HEK293 (cell line): ENCODE measurements at regions not wholly inside any gene's neighbourhood (a gene's known extent, or its start where the extent isn't known, plus 50 kb on each side); places are given as distances from the start of the nearest gene placed in this dataset.

Experiments
- CTCF ChIA-PET: fragments of 350-600 bp; formaldehyde crosslinking; extraction: SDS; loops from one replicate; lab custom pipeline; 2021; ENCODE audit warnings: antibody characterized with exemption; lab: Yijun Ruan, JAX
- POLR2A ChIA-PET: fragments of 300-600 bp; formaldehyde crosslinking; extraction: SDS; loops from one replicate; lab custom pipeline; 2020; ENCODE audit warnings: antibody characterized with exemption, inconsistent platforms; lab: Yijun Ruan, JAX
- H3K27ac ChIP-seq: fragments of 200-500 bp; sonication (Bioruptor generic); 2 replicates; pipeline ENCODE4 v1.5.1; 2014; ENCODE audit warnings: low read depth, low read length, control low read depth, inconsistent platforms; ENCODE audit errors: extremely low read depth
- H3K36me3 ChIP-seq, 2 experiments: fragments of 200-500 bp in 1 of 2; sonication (Bioruptor generic) in 1 of 2; 1 replicate in 1 of 2; 2 replicates in 1 of 2; pipeline ENCODE4 v1.5.1; 2014 to 2017; ENCODE audit warnings: inconsistent platforms in 2 of 2, low read length in 2 of 2; ENCODE audit not compliant: control insufficient read depth in 2 of 2, insufficient read depth in 1 of 2
- H3K4me1 ChIP-seq: fragments of 200-500 bp; sonication (Bioruptor generic); 2 replicates; pipeline ENCODE4 v1.5.1; 2014; ENCODE audit warnings: mild to moderate bottlenecking, low read length, inconsistent platforms; ENCODE audit not compliant: control insufficient read depth, insufficient read depth
- H3K4me3 ChIP-seq: 2 replicates; pipeline ENCODE4 v1.5.1; 2011; ENCODE audit warnings: low read depth, mild to moderate bottlenecking, control low read depth, low read length, moderate library complexity
- H3K9me3 ChIP-seq: fragments of 200-500 bp; sonication (Bioruptor generic); 2 replicates; pipeline ENCODE4 v1.5.1; 2014; ENCODE audit warnings: low read depth, low read length, inconsistent platforms; ENCODE audit not compliant: control insufficient read depth, insufficient read depth
- BCL11B ChIP-seq: fragments of 450-650 bp; formaldehyde crosslinking; IDR thresholded peaks from 2 replicates; pipeline ENCODE4 v1.5.1; 2016; ENCODE audit warnings: low read depth, missing biosample characterization, missing genetic modification characterization
- CTCF ChIP-seq: fragments of 450-650 bp; formaldehyde crosslinking; IDR thresholded peaks from 2 replicates; pipeline ENCODE4 v1.5.1; 2016; ENCODE audit warnings: missing biosample characterization, missing genetic modification characterization
- GLIS2 ChIP-seq: fragments of 450-650 bp; formaldehyde crosslinking; IDR thresholded peaks from 2 replicates; pipeline ENCODE4 v1.5.1; 2016; ENCODE audit warnings: missing biosample characterization, missing genetic modification characterization
- KLF1 ChIP-seq: fragments of 450-650 bp; formaldehyde crosslinking; IDR thresholded peaks from 2 replicates; pipeline ENCODE4 v1.5.1; 2016; ENCODE audit warnings: missing biosample characterization, missing genetic modification characterization
- PATZ1 ChIP-seq: fragments of 450-650 bp; formaldehyde crosslinking; IDR thresholded peaks from 2 replicates; pipeline ENCODE4 v1.5.1; 2016; ENCODE audit warnings: missing biosample characterization, missing genetic modification characterization
- REPIN1 ChIP-seq: fragments of 450-650 bp; formaldehyde crosslinking; IDR thresholded peaks from 2 replicates; pipeline ENCODE4 v1.5.1; 2017; ENCODE audit warnings: missing biosample characterization, missing genetic modification characterization, low read depth
- ZNF184 ChIP-seq: fragments of 450-650 bp; IDR thresholded peaks from 2 replicates; pipeline ENCODE4 v1.5.1; 2018; ENCODE audit warnings: missing biosample characterization, mild to moderate bottlenecking, missing genetic modification characterization
- ZNF366 ChIP-seq: fragments of 450-650 bp; formaldehyde crosslinking; conservative IDR thresholded peaks from 2 replicates; pipeline ENCODE4 v1.5.1; 2016; ENCODE audit warnings: missing biosample characterization, missing genetic modification characterization
- ZNF544 ChIP-seq: fragments of 450-650 bp; formaldehyde crosslinking; IDR thresholded peaks from 2 replicates; pipeline ENCODE4 v1.5.0; 2017; ENCODE audit warnings: missing biosample characterization, missing genetic modification characterization
- ZNF747 ChIP-seq: fragments of 450-650 bp; formaldehyde crosslinking; IDR thresholded peaks from 2 replicates; pipeline ENCODE4 v1.5.1; 2016; ENCODE audit warnings: missing biosample characterization, missing genetic modification characterization
- ZSCAN18 ChIP-seq: fragments of 450-650 bp; formaldehyde crosslinking; IDR thresholded peaks from 2 replicates; pipeline ENCODE4 v1.5.1; 2016; ENCODE audit warnings: missing biosample characterization, missing genetic modification characterization
- ZSCAN30 ChIP-seq: fragments of 450-650 bp; IDR thresholded peaks from 2 replicates; pipeline ENCODE4 v1.5.1; 2018; ENCODE audit warnings: missing biosample characterization, mild to moderate bottlenecking, missing genetic modification characterization, moderate library complexity
- ZSCAN5A ChIP-seq: fragments of 450-650 bp; formaldehyde crosslinking; IDR thresholded peaks from 2 replicates; pipeline ENCODE4 v1.5.1; 2016; ENCODE audit warnings: missing biosample characterization, missing genetic modification characterization

GRCh38 chr7:25989140-25989705 is 162.8 kb upstream of the NFE2L3 start (continued):
- TF ChIP-seq ZSCAN18 (no peak), KLF1 (tag by site-specific recombination) (no peak), ZNF747 (tag by site-specific recombination) (no peak), BCL11B (tag by site-specific recombination) (no peak)

GRCh38 chr7:25994433-25994994 is 157.5 kb upstream of the NFE2L3 start:
- Histone ChIP-seq H3K36me3 (no peaks in the 10 kb centered on the region), H3K4me1 (no peaks in the 10 kb centered on the region), H3K9me3 (no peaks in the 10 kb centered on the region), H3K4me3 (no peak overlapping the region), H3K27ac (no peak overlapping the region)
- TF ChIP-seq ZNF184 (peak; percentile 95), REPIN1 (tag by site-specific recombination) (no peak)
- ChIA-PET POLR2A (no interaction called here), CTCF (no interaction called here)

GRCh38 chr7:25995216-25995615 is 156.8 kb upstream of the NFE2L3 start:
- H3K27ac ChIP-seq, result no peak overlapping the region
- no peaks in the 10 kb centered on the region for H3K4me1 ChIP-seq
- TF ChIP-seq ZSCAN5A (no peak), ZNF366 (tag by site-specific recombination) (no peak), ZSCAN30 (tag by site-specific recombination) (no peak), ZNF544 (no peak), GLIS2 (tag by site-specific recombination) (no peak)
- no peaks in the 10 kb centered on the region for H3K36me3 ChIP-seq
- ChIA-PET CTCF (interaction anchor here (0.6 to 0.9 kb wide), 2 partner anchors 101 to 512 kb away, joined by 3 to 5 read pairs; no protein-coding TSS in a partner anchor), POLR2A (no interaction called here)
- H3K9me3 ChIP-seq, result no peaks in the 10 kb centered on the region
- H3K4me3 ChIP-seq, result no peak overlapping the region

GRCh38 chr7:25996006-25996408 is 156.0 kb upstream of the NFE2L3 start:
- Histone ChIP-seq H3K27ac (no peak overlapping the region), H3K9me3 (no peaks in the 10 kb centered on the region), H3K36me3 (no peaks in the 10 kb centered on the region), H3K4me3 (no peak overlapping the region), H3K4me1 (no peaks in the 10 kb centered on the region)
- TF ChIP-seq PATZ1 (no peak), CTCF (tag by site-specific recombination) (0 out of 2 replicates have a peak, but pooled peaks have one; percentile 10)
- ChIA-PET POLR2A (no interaction called here), CTCF (interaction anchor here (0.6 to 0.9 kb wide), 2 partner anchors 102 to 511 kb away, joined by 3 to 5 read pairs; no protein-coding TSS in a partner anchor)
